Parathyroid adenoma (tissue), 2 donors: ENCODE measurements at regions not wholly inside any gene's neighbourhood (a gene's known extent, or its start where the extent isn't known, plus 50 kb on each side); places are given as distances from the start of the nearest gene placed in this dataset.

Experiments
- H2AFZ ChIP-seq: fragments of 300-600 bp; sonication (generic); one replicate; pipeline ENCODE4 v1.7.0; 2017; ENCODE audit warnings: antibody characterized with exemption, mild to moderate bottlenecking
- H3K27ac ChIP-seq: fragments of 300-600 bp; sonication (generic); one replicate; pipeline ENCODE4 v1.7.0; 2017
- H3K27me3 ChIP-seq: fragments of 300-600 bp; sonication (generic); one replicate; pipeline ENCODE4 v1.7.0; 2017; ENCODE audit warnings: low read length; ENCODE audit not compliant: control insufficient read depth, insufficient read depth
- H3K36me3 ChIP-seq: fragments of 300-600 bp; sonication (generic); one replicate; pipeline ENCODE4 v1.7.0; 2017; ENCODE audit warnings: low read length; ENCODE audit not compliant: control insufficient read depth, insufficient read depth
- H3K4me1 ChIP-seq: fragments of 300-600 bp; sonication (generic); one replicate; pipeline ENCODE4 v1.7.0; 2017; ENCODE audit warnings: control low read depth
- H3K4me2 ChIP-seq: fragments of 300-600 bp; sonication (generic); one replicate; pipeline ENCODE4 v1.7.0; 2017; ENCODE audit warnings: low read length
- H3K4me3 ChIP-seq: fragments of 300-600 bp; sonication (generic); one replicate; pipeline ENCODE4 v1.7.0; 2017; ENCODE audit warnings: low read depth, low read length
- H3K79me2 ChIP-seq: fragments of 300-600 bp; sonication (generic); one replicate; pipeline ENCODE4 v1.7.0; 2017; ENCODE audit warnings: control low read depth
- H3K9ac ChIP-seq: fragments of 300-600 bp; sonication (generic); one replicate; pipeline ENCODE4 v1.7.0; 2017; ENCODE audit warnings: mild to moderate bottlenecking
- H3K9me3 ChIP-seq: fragments of 300-600 bp; sonication (generic); one replicate; pipeline ENCODE4 v1.7.0; 2017; ENCODE audit warnings: low read length; ENCODE audit not compliant: control insufficient read depth
- CTCF ChIP-seq: fragments of 300-600 bp; sonication (generic); IDR thresholded peaks from one replicate; pipeline ENCODE4 v1.7.0; 2017; ENCODE audit warnings: antibody characterized with exemption, mild to moderate bottlenecking
- donor health status: primary hyperparathyroidism.

GRCh38 chr2:6723865-6724604, 141.7 kb downstream of the CMPK2 start:
- Histone ChIP-seq H3K9ac (no peak overlapping the region), H3K4me2 (no peak overlapping the region), H3K79me2 (no peaks in the 10 kb centered on the region), H3K9me3 (no peaks in the 10 kb centered on the region), H3K4me3 (no peak overlapping the region), H3K27ac (no peak overlapping the region), H3K4me1 (no peaks in the 10 kb centered on the region), H2AFZ (no peak overlapping the region), H3K36me3 (no peaks in the 10 kb centered on the region), H3K27me3 (no peaks in the 10 kb centered on the region)
- TF ChIP-seq CTCF = no peak

GRCh38 chr2:6724605-6725140, 141.0 kb downstream of the CMPK2 start:
- H3K27me3 ChIP-seq = no peaks in the 10 kb centered on the region
- H3K9ac ChIP-seq = no peak overlapping the region
- no peak overlapping the region for H2AFZ ChIP-seq
- no peak overlapping the region for H3K4me2 ChIP-seq
- TF ChIP-seq CTCF = no peak
- no peak overlapping the region for H3K27ac ChIP-seq
- no peaks in the 10 kb centered on the region for H3K4me1 ChIP-seq
- H3K79me2 ChIP-seq = no peaks in the 10 kb centered on the region
- no peaks in the 10 kb centered on the region for H3K36me3 ChIP-seq
- H3K9me3 ChIP-seq = no peaks in the 10 kb centered on the region
- H3K4me3 ChIP-seq = no peak overlapping the region

GRCh38 chr2:6728156-6728555, 137.6 kb downstream of the CMPK2 start:
- H3K4me1 ChIP-seq = no peaks in the 10 kb centered on the region
- no peak overlapping the region for H2AFZ ChIP-seq
- H3K4me3 ChIP-seq = no peak overlapping the region
- no peaks in the 10 kb centered on the region for H3K27me3 ChIP-seq
- no peak for TF ChIP-seq CTCF
- H3K36me3 ChIP-seq = no peaks in the 10 kb centered on the region
- H3K79me2 ChIP-seq = no peaks in the 10 kb centered on the region
- no peaks in the 10 kb centered on the region for H3K9me3 ChIP-seq
- H3K4me2 ChIP-seq = no peak overlapping the region
- H3K9ac ChIP-seq = no peak overlapping the region
- no peak overlapping the region for H3K27ac ChIP-seq

DNA sequence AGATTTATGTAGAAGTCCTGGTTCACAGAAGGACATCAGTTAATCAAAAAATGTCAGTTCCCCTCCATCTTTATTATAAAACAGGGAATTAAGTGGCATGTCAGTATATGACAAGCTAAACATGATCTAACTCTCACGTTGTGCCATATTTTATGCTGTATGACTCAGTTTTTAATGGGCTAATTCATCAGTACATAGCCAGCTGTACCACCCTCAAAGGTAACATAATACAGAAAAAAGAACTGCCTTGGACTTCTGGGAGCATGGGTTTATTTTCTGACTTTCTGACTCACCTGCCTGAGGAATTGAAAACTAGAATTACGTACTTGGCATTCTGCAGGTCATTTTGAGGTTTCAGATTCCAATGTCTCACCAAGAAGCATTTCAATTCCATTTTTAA, 135.7 kb downstream of the CMPK2 start:
- no peaks in the 10 kb centered on the region for H3K27me3 ChIP-seq

More for the DNA sequence above, 135.7 kb downstream of the CMPK2 start:
- Histone ChIP-seq H3K9me3 (no peaks in the 10 kb centered on the region), H3K36me3 (no peaks in the 10 kb centered on the region), H3K4me2 (no peak overlapping the region), H3K4me3 (no peak overlapping the region), H3K27ac (no peak overlapping the region), H3K79me2 (no peaks in the 10 kb centered on the region), H2AFZ (no peak overlapping the region), H3K9ac (no peak overlapping the region), H3K4me1 (no peaks in the 10 kb centered on the region)
- TF ChIP-seq CTCF = no peak
